VCaP (cell line): ENCODE measurements at regions not wholly inside any gene's neighbourhood (a gene's known extent, or its start where the extent isn't known, plus 50 kb on each side); places are given as distances from the start of the nearest gene placed in this dataset.

Source experiments
- H3K27ac ChIP-seq: fragments of 450-650 bp; 2 replicates; pipeline ENCODE4 v1.5.1; 2017
- CTCF ChIP-seq: fragments of 450-650 bp; conservative IDR thresholded peaks from 2 replicates; pipeline ENCODE4 v1.5.1; 2017; ENCODE audit warnings: mild to moderate bottlenecking, moderate library complexity

- H3K27ac ChIP-seq, result no peak overlapping the region
- TF ChIP-seq CTCF, result no peak
These were observed 285.7 kb upstream of the GALNT17 start for GRCh38 chr7:70846208-70846607.

DNA sequence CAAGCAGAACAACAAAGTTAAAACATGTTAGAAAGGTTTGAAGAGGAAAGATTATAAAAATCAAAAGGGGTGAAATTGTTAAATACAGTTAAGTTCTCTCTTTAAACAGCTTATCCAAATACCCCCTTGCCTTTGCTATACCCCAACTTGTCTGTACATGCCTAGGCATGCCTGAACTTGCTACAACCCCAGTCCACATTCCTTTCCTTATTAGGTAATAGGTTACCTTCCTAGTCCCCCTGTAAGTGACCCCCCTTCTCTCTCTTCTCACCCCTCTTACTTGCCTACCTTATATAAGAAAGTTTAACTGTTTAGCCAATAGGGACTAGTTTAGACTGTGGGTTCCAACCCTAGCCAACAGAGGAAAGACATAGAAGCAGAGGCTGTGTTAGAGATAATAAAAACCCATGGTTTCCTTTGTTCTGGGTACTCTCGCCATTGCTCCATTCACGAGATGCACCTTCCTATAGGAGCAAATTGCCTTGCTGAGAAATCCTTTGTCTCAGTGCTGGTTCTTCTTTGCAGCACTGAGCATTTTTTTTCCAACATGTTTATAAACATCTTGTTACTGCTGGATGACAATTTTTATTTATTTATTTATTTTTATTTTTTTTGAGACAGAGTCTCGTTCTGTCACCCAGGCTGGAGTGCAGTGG, 282.2 kb upstream of the GALNT17 start:
- H3K27ac ChIP-seq, result no peak overlapping the region
- TF ChIP-seq CTCF, result no peak

- H3K27ac ChIP-seq, result no peak overlapping the region
- no peak; the same call in 1 of the 2 replicates for TF ChIP-seq CTCF
These were observed 276.6 kb upstream of the GALNT17 start for GRCh38 chr7:70855373-70855772.

GRCh38 chr7:70856901-70857630, 274.9 kb upstream of the GALNT17 start:
- no peak overlapping the region for H3K27ac ChIP-seq
- peak; percentile 95 for TF ChIP-seq CTCF

GRCh38 chr7:70857793-70858545, 274.0 kb upstream of the GALNT17 start:
- no peak overlapping the region for H3K27ac ChIP-seq
- TF ChIP-seq CTCF, result no peak

DNA sequence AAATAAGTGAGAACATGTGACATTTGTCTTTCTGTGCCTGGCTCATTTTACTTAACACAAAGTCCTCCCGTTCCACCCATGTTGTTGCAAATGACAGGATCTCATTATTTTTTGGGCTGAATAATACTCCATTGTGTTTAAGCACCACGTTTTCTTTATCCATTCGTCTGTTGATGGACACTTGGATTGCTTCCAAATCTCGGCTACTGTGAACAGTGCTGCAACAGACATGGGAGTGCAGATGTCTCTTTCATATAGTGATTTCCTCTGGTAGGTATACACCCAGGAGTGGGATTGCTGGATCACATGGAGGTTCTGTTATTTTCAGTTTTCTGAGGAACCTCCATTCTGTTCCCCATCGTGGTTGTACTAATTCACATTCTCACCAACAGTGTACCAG, 264.4 kb upstream of the GALNT17 start:
- no peak for TF ChIP-seq CTCF
- H3K27ac ChIP-seq, result no peak overlapping the region

DNA sequence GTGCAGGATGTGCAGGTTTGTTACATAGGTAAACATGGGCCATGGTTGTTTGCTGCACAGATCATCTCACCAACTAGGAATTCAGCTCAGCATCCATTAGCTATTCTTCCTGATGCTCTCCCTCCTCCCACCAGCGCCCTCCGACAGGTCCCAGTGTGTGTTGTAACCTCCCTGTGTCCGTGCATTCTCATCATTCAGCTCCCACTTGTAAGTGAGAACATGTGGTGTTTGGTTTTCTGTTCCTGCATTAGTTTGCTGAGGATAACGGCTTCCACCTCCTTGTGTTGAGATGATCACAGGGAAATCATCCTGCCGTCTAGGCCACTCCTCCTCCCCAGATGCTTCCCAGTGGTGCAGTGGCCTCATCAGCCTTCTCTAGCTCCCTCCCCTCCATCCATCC, 261.6 kb upstream of the GALNT17 start:
- no peak for TF ChIP-seq CTCF
- no peak overlapping the region for H3K27ac ChIP-seq
